ENCODE measurements at regions not wholly inside any gene's neighbourhood (a gene's known extent, or its start where the extent isn't known, plus 50 kb on each side); places are given as distances from the start of the nearest gene placed in this dataset.

- Mint-ChIP-seq H3K4me3 (no peak overlapping the region), H3K27me3 (ENCODE audit: insufficient read depth, low read depth, poor library complexity) (no peaks in the 10 kb centered on the region), H3K4me1 (peaks cover 3% of the 10 kb centered on the region; the same call in 1 of the 3 replicates), H3K36me3 (ENCODE audit: low read depth) (peaks cover 5% of the 10 kb centered on the region; the same call in 1 of the 3 replicates), H3K9me3 (peaks cover 6% of the 10 kb centered on the region; the same call in 2 of the 3 replicates), H3K27ac (no peak overlapping the region)
- H2AFZ ChIP-seq, result no peak overlapping the region
- no peaks in the 10 kb centered on the region for H3K79me2 ChIP-seq (replicated peaks; ENCODE audit: insufficient read depth)
- H3K4me2 ChIP-seq, result no peak overlapping the region
- H3K4me1 ChIP-seq (ENCODE audit: insufficient read depth), result no peaks in the 10 kb centered on the region
- no peaks in the 10 kb centered on the region for H3K36me3 ChIP-seq (ENCODE audit: insufficient read depth)
- H4K20me1 ChIP-seq (replicated peaks; ENCODE audit: insufficient read depth), result no peaks in the 10 kb centered on the region
- no peaks in the 10 kb centered on the region for H3K27me3 ChIP-seq (ENCODE audit: insufficient read depth)
- DNase-seq (ENCODE audit: low spot score) (no peak), ATAC-seq (no peak)
- H3K9me2 ChIP-seq (ENCODE audit: insufficient read depth), result no peaks in the 10 kb centered on the region
- TF ChIP-seq, protein P1, sequence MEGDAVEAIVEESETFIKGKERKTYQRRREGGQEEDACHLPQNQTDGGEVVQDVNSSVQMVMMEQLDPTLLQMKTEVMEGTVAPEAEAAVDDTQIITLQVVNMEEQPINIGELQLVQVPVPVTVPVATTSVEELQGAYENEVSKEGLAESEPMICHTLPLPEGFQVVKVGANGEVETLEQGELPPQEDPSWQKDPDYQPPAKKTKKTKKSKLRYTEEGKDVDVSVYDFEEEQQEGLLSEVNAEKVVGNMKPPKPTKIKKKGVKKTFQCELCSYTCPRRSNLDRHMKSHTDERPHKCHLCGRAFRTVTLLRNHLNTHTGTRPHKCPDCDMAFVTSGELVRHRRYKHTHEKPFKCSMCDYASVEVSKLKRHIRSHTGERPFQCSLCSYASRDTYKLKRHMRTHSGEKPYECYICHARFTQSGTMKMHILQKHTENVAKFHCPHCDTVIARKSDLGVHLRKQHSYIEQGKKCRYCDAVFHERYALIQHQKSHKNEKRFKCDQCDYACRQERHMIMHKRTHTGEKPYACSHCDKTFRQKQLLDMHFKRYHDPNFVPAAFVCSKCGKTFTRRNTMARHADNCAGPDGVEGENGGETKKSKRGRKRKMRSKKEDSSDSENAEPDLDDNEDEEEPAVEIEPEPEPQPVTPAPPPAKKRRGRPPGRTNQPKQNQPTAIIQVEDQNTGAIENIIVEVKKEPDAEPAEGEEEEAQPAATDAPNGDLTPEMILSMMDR (conservative IDR thresholded peaks at IDR 0.05; ENCODE audit: low read depth in 2 of 2), result no peak
- TF ChIP-seq STAT1 (IDR thresholded peaks at IDR 0.05; ENCODE audit: unreplicated experiment), result no peak
- TF ChIP-seq, protein P2, sequence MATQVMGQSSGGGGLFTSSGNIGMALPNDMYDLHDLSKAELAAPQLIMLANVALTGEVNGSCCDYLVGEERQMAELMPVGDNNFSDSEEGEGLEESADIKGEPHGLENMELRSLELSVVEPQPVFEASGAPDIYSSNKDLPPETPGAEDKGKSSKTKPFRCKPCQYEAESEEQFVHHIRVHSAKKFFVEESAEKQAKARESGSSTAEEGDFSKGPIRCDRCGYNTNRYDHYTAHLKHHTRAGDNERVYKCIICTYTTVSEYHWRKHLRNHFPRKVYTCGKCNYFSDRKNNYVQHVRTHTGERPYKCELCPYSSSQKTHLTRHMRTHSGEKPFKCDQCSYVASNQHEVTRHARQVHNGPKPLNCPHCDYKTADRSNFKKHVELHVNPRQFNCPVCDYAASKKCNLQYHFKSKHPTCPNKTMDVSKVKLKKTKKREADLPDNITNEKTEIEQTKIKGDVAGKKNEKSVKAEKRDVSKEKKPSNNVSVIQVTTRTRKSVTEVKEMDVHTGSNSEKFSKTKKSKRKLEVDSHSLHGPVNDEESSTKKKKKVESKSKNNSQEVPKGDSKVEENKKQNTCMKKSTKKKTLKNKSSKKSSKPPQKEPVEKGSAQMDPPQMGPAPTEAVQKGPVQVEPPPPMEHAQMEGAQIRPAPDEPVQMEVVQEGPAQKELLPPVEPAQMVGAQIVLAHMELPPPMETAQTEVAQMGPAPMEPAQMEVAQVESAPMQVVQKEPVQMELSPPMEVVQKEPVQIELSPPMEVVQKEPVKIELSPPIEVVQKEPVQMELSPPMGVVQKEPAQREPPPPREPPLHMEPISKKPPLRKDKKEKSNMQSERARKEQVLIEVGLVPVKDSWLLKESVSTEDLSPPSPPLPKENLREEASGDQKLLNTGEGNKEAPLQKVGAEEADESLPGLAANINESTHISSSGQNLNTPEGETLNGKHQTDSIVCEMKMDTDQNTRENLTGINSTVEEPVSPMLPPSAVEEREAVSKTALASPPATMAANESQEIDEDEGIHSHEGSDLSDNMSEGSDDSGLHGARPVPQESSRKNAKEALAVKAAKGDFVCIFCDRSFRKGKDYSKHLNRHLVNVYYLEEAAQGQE (IDR thresholded peaks at IDR 0.05; ENCODE audit: unreplicated experiment), result no peak
- H3K4me3 ChIP-seq, result no peak overlapping the region
- no peak overlapping the region for H3K27ac ChIP-seq (ENCODE audit: low read depth)
- H3F3A ChIP-seq (replicated peaks; ENCODE audit: low read depth), result no peaks in the 10 kb centered on the region
These were observed 299.1 kb upstream of the TBX22 start for GRCh38 chrX:79715448-79715847.

GRCh38 chrX:79719568-79720231 is 294.9 kb upstream of the TBX22 start:
- Histone ChIP-seq H3K27ac (ENCODE audit: low read depth) (no peak overlapping the region), H2AFZ (no peak overlapping the region), H3K79me2 (replicated peaks; ENCODE audit: insufficient read depth) (no peaks in the 10 kb centered on the region), H3K4me2 (no peak overlapping the region), H3K9me2 (ENCODE audit: insufficient read depth) (no peaks in the 10 kb centered on the region), H4K20me1 (replicated peaks; ENCODE audit: insufficient read depth) (no peaks in the 10 kb centered on the region), H3K4me1 (ENCODE audit: insufficient read depth) (no peaks in the 10 kb centered on the region), H3K36me3 (ENCODE audit: insufficient read depth) (no peaks in the 10 kb centered on the region), H3F3A (replicated peaks; ENCODE audit: low read depth) (no peaks in the 10 kb centered on the region), H3K27me3 (ENCODE audit: insufficient read depth) (no peaks in the 10 kb centered on the region), H3K4me3 (no peak overlapping the region)
- Mint-ChIP-seq H3K27ac (no peak overlapping the region), H3K36me3 (ENCODE audit: low read depth) (no peaks in the 10 kb centered on the region), H3K4me3 (no peak overlapping the region), H3K4me1 (no peaks in the 10 kb centered on the region), H3K27me3 (ENCODE audit: insufficient read depth, low read depth, poor library complexity) (no peaks in the 10 kb centered on the region), H3K9me3 (no peaks in the 10 kb centered on the region; the same call in 2 of the 3 replicates)
- no peak for ATAC-seq
- no peak for DNase-seq (ENCODE audit: low spot score)
- TF ChIP-seq ZNF331 (CRISPR knock-in tag; IDR thresholded peaks at IDR 0.05; ENCODE audit: low read depth) (no peak), CREB1 (CRISPR knock-in tag; IDR thresholded peaks at IDR 0.05; ENCODE audit: low read depth) (no peak), NANOG (IDR thresholded peaks at IDR 0.05; ENCODE audit: borderline replicate concordance) (no peak), EZH2phosphoT487 (IDR thresholded peaks at IDR 0.05; ENCODE audit: unreplicated experiment) (no peak), ETS1 (IDR thresholded peaks at IDR 0.05) (no peak), STAT1 (IDR thresholded peaks at IDR 0.05; ENCODE audit: unreplicated experiment) (no peak), POLR2AphosphoS5 (IDR thresholded peaks at IDR 0.05; ENCODE audit: low read depth) (no peak), JUNB (IDR thresholded peaks at IDR 0.05; ENCODE audit: unreplicated experiment) (no peak)
- TF ChIP-seq, protein P2 (IDR thresholded peaks at IDR 0.05; ENCODE audit: unreplicated experiment), result no peak
